GM12874 (cell line): ENCODE measurements at regions not wholly inside any gene's neighbourhood (a gene's known extent, or its start where the extent isn't known, plus 50 kb on each side); places are given as distances from the start of the nearest gene placed in this dataset.

Experiments
- TF ChIP-seq, protein P1 (sequence below): IDR thresholded peaks from 2 replicates; pipeline ENCODE4 v1.5.1; 2011; ENCODE audit warnings: low read depth, mild to moderate bottlenecking, control low read depth, low read length, moderate library complexity; ENCODE audit not compliant: insufficient read depth

DNA sequence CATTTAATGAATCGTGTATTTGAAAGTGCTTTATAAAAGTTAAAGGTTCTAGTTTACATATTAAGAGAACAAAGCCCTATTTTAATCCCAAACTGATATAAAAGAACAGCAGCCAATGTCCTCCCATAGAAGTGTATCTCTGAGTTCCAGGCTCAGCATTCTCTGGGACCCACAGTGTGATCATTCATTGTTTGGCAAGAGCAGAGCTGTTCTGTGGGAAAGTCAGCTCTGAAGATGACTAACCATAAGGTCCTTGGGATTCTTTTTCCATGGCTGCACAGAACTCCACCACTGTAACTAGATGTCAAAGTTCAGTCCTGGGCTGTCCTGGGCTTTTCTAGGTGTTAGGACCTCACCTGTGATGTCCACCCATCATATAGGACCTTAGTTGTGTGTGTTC lies 157.0 kb upstream of the TLL1 start:
- TF ChIP-seq, protein P1, sequence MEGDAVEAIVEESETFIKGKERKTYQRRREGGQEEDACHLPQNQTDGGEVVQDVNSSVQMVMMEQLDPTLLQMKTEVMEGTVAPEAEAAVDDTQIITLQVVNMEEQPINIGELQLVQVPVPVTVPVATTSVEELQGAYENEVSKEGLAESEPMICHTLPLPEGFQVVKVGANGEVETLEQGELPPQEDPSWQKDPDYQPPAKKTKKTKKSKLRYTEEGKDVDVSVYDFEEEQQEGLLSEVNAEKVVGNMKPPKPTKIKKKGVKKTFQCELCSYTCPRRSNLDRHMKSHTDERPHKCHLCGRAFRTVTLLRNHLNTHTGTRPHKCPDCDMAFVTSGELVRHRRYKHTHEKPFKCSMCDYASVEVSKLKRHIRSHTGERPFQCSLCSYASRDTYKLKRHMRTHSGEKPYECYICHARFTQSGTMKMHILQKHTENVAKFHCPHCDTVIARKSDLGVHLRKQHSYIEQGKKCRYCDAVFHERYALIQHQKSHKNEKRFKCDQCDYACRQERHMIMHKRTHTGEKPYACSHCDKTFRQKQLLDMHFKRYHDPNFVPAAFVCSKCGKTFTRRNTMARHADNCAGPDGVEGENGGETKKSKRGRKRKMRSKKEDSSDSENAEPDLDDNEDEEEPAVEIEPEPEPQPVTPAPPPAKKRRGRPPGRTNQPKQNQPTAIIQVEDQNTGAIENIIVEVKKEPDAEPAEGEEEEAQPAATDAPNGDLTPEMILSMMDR: no peak

DNA sequence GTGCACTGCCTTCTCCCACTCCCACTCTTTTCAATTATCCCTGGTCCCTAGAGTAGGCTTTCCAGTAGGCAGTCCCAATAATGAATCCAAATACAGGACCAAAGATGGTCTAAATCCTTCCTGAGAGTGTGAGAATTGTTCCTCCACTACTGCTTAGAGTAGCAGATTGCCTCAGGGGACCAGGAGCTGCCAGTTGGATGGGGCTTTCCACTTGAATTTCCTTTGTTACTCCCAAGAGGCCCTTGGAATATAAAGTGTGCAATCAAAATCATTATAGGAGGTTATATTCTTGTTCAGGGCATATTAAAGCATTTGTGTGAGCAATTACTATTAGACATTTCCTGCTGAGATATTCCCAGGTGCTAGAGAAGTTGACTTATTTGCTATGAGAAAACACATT lies 156.6 kb upstream of the TLL1 start:
- TF ChIP-seq, protein P1: no peak

DNA sequence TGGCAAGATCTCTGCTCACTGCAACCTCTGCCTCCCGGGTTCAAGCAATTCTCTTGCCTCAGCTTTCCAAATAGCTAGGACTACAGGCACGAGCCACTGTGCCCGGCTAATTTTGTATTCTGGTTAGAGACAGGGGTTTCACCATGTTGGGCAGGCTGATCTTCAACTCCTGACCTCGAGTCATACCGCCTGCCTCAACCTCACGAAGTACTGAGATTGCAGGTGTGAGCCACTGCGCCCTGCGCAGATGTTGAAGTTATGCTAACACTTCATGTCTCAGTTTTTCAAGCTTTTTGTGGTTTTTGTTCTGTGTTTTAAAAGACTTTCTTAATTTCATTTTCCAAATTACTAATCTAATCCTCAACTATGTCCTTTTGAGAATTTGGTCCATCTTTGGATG lies 154.4 kb upstream of the TLL1 start:
- TF ChIP-seq, protein P1: no peak

DNA sequence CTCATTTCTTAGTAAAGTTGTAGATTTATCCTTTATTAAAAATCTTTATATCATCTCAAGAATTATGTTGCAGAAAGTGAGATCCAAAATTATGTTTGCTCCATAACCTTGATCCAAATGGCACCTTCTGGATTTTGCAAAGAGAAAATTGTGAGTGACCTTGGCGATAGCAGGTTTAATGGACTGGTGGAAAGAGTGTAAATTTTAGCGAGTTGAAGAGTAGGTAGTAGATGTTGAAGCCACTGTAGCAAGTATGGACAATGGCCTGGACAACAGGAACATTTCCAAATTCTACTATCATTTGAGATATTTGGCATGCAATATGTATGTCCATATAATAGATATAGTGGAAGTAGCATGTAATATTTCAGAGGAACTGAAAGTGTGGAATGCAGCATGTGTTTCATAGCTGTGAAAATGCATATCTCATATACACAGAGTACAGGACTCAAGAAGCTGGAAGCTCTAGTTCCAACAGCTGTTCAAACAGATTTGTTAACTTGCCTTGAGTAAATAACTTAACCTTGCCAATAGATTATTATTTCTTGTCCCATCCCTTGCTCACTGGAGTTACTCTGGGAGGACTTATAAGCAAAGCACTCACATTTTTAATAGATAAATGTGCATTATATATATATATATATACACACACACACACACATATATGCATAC lies 152.5 kb upstream of the TLL1 start:
- TF ChIP-seq, protein P1: no peak

DNA sequence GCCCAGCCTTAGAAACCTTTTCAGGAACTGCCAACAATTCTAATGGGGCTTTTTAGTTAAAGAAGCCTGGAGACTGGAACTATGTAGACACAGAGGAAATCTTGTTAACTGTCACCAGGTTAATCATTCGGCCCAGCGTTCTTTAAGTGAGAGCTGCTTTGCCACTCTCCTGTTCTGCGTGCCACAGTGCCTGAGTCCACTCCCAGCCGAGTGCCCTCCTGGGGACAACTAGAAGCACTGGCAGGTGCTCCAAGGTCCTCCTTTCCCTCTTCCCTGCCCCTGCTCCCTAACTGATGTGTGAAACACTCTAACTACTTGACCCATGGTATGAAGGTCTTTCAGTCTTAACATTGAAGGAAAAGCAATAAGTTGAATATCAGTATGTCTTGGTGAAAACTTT lies 151.2 kb upstream of the TLL1 start:
- TF ChIP-seq, protein P1: no peak

DNA sequence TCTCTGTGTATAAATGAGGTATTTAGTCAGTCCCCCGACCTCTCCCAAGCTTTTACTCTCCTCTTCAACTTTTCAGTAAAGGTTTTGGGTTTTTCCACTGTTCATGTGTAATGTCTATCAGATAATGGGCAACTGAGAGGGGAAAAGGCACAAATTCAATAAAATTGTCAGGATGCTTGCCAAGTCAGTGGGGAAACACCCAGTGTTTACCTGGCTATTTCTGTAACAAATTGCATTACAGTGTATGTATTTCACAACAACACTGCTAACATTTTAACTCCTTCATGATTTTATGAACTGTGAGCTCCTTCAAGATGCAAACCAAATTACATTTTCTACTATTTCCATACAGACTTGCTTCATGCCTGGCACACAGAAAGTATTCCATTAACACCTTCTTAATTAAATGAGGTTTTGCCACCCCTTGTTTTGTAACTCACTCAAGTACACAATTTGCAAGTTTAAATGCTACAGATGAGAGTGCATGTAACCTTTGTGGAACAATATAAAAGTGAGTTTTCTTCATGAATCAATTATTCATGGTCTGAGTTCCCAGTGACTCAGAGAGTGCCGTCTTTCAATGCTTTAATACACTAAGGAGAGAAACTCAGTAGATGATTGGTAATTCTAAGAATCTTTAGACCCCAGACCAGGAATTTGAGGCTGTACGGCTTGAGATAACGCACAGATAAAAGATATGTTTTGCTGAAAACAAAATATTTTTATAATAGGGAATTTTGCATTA lies 149.8 kb upstream of the TLL1 start:
- TF ChIP-seq, protein P1: no peak

DNA sequence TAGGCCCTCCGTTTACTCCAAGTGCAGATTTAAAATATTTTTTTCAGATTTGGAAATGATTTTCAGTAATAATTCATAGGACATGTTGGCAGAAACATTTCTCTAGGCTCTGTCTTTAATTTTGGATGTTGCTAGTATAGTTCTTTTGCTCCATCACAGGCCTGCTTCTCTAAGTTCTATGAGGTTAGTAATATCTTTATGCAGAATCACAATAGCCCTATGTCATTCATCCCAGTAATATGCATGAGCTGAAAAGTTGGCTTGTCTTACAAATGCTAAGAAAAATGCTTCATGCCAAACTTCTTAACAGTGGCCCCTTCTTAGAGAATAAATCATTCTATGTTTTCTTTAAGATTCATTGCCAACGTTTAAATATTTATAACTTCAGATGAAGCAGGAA lies 148.3 kb upstream of the TLL1 start:
- TF ChIP-seq, protein P1: no peak
